ENCODE measurements at regions not wholly inside any gene's neighbourhood (a gene's known extent, or its start where the extent isn't known, plus 50 kb on each side); places are given as distances from the start of the nearest gene placed in this dataset.

GRCh38 chr2:187869195-187869594 lies 315.0 kb upstream of the TFPI start:
- POLR2A ChIA-PET: interaction anchor here (0.6 kb wide), 1 partner anchor 37 kb away, joined by 8 read pairs; no protein-coding TSS in a partner anchor
- H3K27ac Mint-ChIP-seq (ENCODE audit: unreplicated experiment): no peak overlapping the region

DNA sequence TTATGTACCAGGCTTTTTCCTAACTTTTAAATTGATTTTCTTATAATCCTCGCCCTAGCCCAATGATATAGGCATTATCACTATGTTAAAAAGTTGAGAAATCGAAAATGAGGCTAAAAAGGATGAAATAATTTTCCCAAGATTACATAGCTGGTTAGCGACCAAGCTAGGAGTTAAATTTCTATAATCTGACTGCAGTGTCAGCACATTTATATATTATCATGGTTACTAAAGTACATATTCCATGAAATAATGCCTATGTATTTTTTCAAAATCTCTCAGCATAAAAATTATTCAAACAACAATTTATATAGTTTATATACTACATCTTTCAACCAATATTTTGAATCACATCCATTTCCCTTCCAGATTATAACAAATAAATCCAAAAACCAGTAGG lies 317.3 kb upstream of the TFPI start:
- BruUV-seq (replicated peaks): no TSS peak
- Mint-ChIP-seq H3K4me1 (ENCODE audit: low read depth, unreplicated experiment) (no peaks in the 10 kb centered on the region), H3K27me3 (ENCODE audit: insufficient read depth, unreplicated experiment) (peaks cover 7% of the 10 kb centered on the region), H3K36me3 (ENCODE audit: insufficient read depth, unreplicated experiment) (no peaks in the 10 kb centered on the region), H3K9me3 (ENCODE audit: unreplicated experiment) (peaks cover 35% of the 10 kb centered on the region), H3K27ac (ENCODE audit: unreplicated experiment) (no peak overlapping the region), H3K4me3 (ENCODE audit: unreplicated experiment) (no peak overlapping the region)
- CTCF ChIA-PET: no interaction called here
- Histone ChIP-seq H3K4me3 (ENCODE audit: low read depth, low read length) (no peak overlapping the region), H3K4me1 (peaks cover 4% of the 10 kb centered on the region; the same call in 1 of the 2 replicates), H3K27me3 (replicated peaks; ENCODE audit: control insufficient read depth, insufficient read depth, low read length) (no peaks in the 10 kb centered on the region), H3K9me3 (no peaks in the 10 kb centered on the region; the same call in 1 of the 2 replicates), H3K36me3 (ENCODE audit: control insufficient read depth, insufficient read depth, low read length) (no peaks in the 10 kb centered on the region)
- no peak for DNase-seq
- intact Hi-C loops (cut with micrococcal nuclease; ENCODE audit: unreplicated experiment): no loop called here
- POLR2A ChIA-PET: no interaction called here
- TF ChIP-seq CTCF (IDR thresholded peaks at IDR 0.05; ENCODE audit: insufficient read depth in 1 of 2, low read depth in 1 of 2, low read length in 1 of 2, severe bottlenecking in 1 of 2, unreplicated experiment in 1 of 2): no peak

More at GRCh38 chr2:187869195-187869594, 315.0 kb upstream of the TFPI start:
- peaks cover 7% of the 10 kb centered on the region for H3K27me3 Mint-ChIP-seq (ENCODE audit: insufficient read depth, unreplicated experiment)
- H3K4me3 ChIP-seq (ENCODE audit: low read depth, low read length): no peak overlapping the region
- CTCF ChIA-PET: no interaction called here
- no peaks in the 10 kb centered on the region for H3K36me3 ChIP-seq (ENCODE audit: control insufficient read depth, insufficient read depth, low read length)
- no peaks in the 10 kb centered on the region for H3K36me3 Mint-ChIP-seq (ENCODE audit: insufficient read depth, unreplicated experiment)
- intact Hi-C loops (cut with micrococcal nuclease; ENCODE audit: unreplicated experiment): no loop called here
- no peak overlapping the region for H3K4me3 Mint-ChIP-seq (ENCODE audit: unreplicated experiment)
- H3K4me1 ChIP-seq: peaks cover 13% of the 10 kb centered on the region
- H3K9me3 ChIP-seq: no peaks in the 10 kb centered on the region; the same call in 1 of the 2 replicates
- no TSS peak for BruUV-seq (replicated peaks)
- peaks cover 39% of the 10 kb centered on the region for H3K9me3 Mint-ChIP-seq (ENCODE audit: unreplicated experiment)
- DNase-seq: no peak
- no peaks in the 10 kb centered on the region for H3K27me3 ChIP-seq (replicated peaks; ENCODE audit: control insufficient read depth, insufficient read depth, low read length)
- H3K4me1 Mint-ChIP-seq (ENCODE audit: low read depth, unreplicated experiment): no peaks in the 10 kb centered on the region
- TF ChIP-seq CTCF (IDR thresholded peaks at IDR 0.05; ENCODE audit: insufficient read depth in 1 of 2, low read depth in 1 of 2, low read length in 1 of 2, severe bottlenecking in 1 of 2, unreplicated experiment in 1 of 2): no peak

DNA sequence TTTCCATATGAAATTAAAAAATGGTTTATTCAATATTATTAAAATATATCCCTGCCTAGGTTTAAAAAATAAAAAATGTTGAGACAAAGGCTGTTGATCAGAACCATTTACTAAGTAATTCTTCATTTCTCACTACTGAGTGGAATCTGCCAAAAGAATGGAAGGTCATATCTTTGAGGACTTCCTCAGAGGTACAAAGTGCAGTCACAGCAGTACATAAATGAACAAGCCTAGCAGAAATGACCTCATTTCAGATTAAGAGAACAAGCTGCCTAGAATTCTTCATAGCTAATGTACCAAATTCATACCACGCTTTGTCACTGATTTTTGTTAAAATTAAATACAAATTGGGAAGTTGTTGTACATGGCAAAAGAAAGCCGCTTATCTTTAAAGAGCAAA lies 318.9 kb upstream of the TFPI start:
- peaks cover 20% of the 10 kb centered on the region for H3K9me3 Mint-ChIP-seq (ENCODE audit: unreplicated experiment)
- Histone ChIP-seq H3K9me3 (no peaks in the 10 kb centered on the region; the same call in 1 of the 2 replicates), H3K4me3 (ENCODE audit: low read depth, low read length) (no peak overlapping the region), H3K27me3 (replicated peaks; ENCODE audit: control insufficient read depth, insufficient read depth, low read length) (no peaks in the 10 kb centered on the region), H3K4me1 (peaks cover 4% of the 10 kb centered on the region; the same call in 1 of the 2 replicates), H3K36me3 (ENCODE audit: control insufficient read depth, insufficient read depth, low read length) (no peaks in the 10 kb centered on the region)
- H3K27ac Mint-ChIP-seq (ENCODE audit: unreplicated experiment): no peak overlapping the region
- TF ChIP-seq CTCF (IDR thresholded peaks at IDR 0.05; ENCODE audit: insufficient read depth in 1 of 2, low read depth in 1 of 2, low read length in 1 of 2, severe bottlenecking in 1 of 2, unreplicated experiment in 1 of 2): no peak
- intact Hi-C loops (cut with micrococcal nuclease; ENCODE audit: unreplicated experiment): no loop called here
- no peaks in the 10 kb centered on the region for H3K4me1 Mint-ChIP-seq (ENCODE audit: low read depth, unreplicated experiment)
- H3K4me3 Mint-ChIP-seq (ENCODE audit: unreplicated experiment): no peak overlapping the region
- no peaks in the 10 kb centered on the region for H3K36me3 Mint-ChIP-seq (ENCODE audit: insufficient read depth, unreplicated experiment)
- DNase-seq: no peak
- ChIA-PET CTCF (no interaction called here), POLR2A (no interaction called here)
- BruUV-seq (replicated peaks): no TSS peak
- H3K27me3 Mint-ChIP-seq (ENCODE audit: insufficient read depth, unreplicated experiment): peaks cover 7% of the 10 kb centered on the region
